HCT116 (cell line): ENCODE measurements at regions not wholly inside any gene's neighbourhood (a gene's known extent, or its start where the extent isn't known, plus 50 kb on each side); places are given as distances from the start of the nearest gene placed in this dataset.

Source experiments
- ATAC-seq: fragments of 200-7000 bp; cut with Tn5 transposase; 2 replicates; pipeline ENCODE4 v1.9.1; 2020; ENCODE audit warnings: mild to moderate bottlenecking, moderate library complexity
- BruUV-seq: library from RNA; stranded (reverse); fragments of 400-500 nt; replicated peaks from 2 replicates; lab custom pipeline; 2021; lab: Mats Ljungman, UMichigan
- CTCF ChIA-PET: fragments of 300-600 bp; sonication (Branson Sonifier 250); formaldehyde crosslinking; loops from one replicate; lab custom pipeline; 2021; ENCODE audit warnings: antibody characterized with exemption; lab: Charles Lee
- POLR2A ChIA-PET: fragments of 300-600, 350-600 bp; sonication (Branson Sonifier 250); formaldehyde crosslinking; loops from one replicate; lab custom pipeline; 2021; ENCODE audit warnings: antibody characterized with exemption; lab: Charles Lee
- RAD21 ChIA-PET, 2 experiments: fragments of 300-600 bp; sonication (Branson Sonifier 250); formaldehyde crosslinking; loops; one replicate each; lab custom pipeline; 2023; ENCODE audit warnings: low total read pairs in 2 of 2; ENCODE audit not compliant: uncharacterized antibody in 2 of 2, unreplicated experiment in 2 of 2, low non-redundant PET in 1 of 2; lab: Charles Lee
- DNase-seq: peaks from one replicate; pipeline ENCODE4 v3.0.0-alpha.2; 2010; ENCODE audit warnings: low read depth, low spot score
- H2AFZ ChIP-seq: fragments of 200-600 bp; shearing (Covaris generic), sonication (generic); 2 replicates; pipeline ENCODE4 v1.6.1; 2017; ENCODE audit warnings: low read depth, mixed run types, mixed read lengths, antibody characterized with exemption, low read length; ENCODE audit not compliant: poor library complexity, severe bottlenecking
- H3K27ac ChIP-seq: 2 replicates; pipeline ENCODE4 v1.5.1; 2012; ENCODE audit warnings: low read depth, low read length
- H3K27me3 ChIP-seq: fragments of 200-600 bp; sonication (generic); 2 replicates; pipeline ENCODE4 v1.6.1; 2016; ENCODE audit warnings: mixed run types, low read length, mixed read lengths; ENCODE audit not compliant: insufficient read depth
- H3K36me3 ChIP-seq, 2 experiments: fragments of 200-500 bp in 1 of 2; fragments of 200-600 bp in 1 of 2; sonication (Bioruptor generic) in 1 of 2; sonication (generic) in 1 of 2; 2 replicates each; pipeline versions ENCODE4 v1.5.1 to v1.6.1; 2014 to 2016; ENCODE audit warnings: low read length in 2 of 2, inconsistent platforms in 1 of 2, mixed read lengths in 1 of 2, mixed run types in 1 of 2; ENCODE audit not compliant: insufficient read depth in 2 of 2, control insufficient read depth in 1 of 2
- H3K4me1 ChIP-seq, 2 experiments: fragments of 200-600 bp in 1 of 2; sonication (generic) in 1 of 2; 2 replicates each; pipeline versions ENCODE4 v1.5.1 to v1.6.1; 2012 to 2017; ENCODE audit warnings: low read length in 2 of 2, inconsistent platforms in 1 of 2, mild to moderate bottlenecking in 1 of 2, mixed read lengths in 1 of 2, mixed run types in 1 of 2, moderate library complexity in 1 of 2; ENCODE audit not compliant: insufficient read depth in 2 of 2, control insufficient read depth in 1 of 2
- H3K4me2 ChIP-seq: fragments of 200-600 bp; sonication (generic); 2 replicates; pipeline ENCODE4 v1.6.1; 2017; ENCODE audit warnings: mixed run types, low read length, mixed read lengths
- H3K4me3 ChIP-seq, 2 experiments: fragments of 200-600 bp in 1 of 2; sonication (generic) in 1 of 2; replicated peaks in 1 of 2; 2 replicates each; pipeline ENCODE4 v1.5.1; 2011 to 2016; ENCODE audit warnings: low read length in 2 of 2, control low read depth in 1 of 2, low read depth in 1 of 2, mild to moderate bottlenecking in 1 of 2, mixed read lengths in 1 of 2, mixed run types in 1 of 2
- H3K79me2 ChIP-seq: fragments of 200-600 bp; sonication (generic); 2 replicates; pipeline ENCODE4 v1.6.1; 2017; ENCODE audit warnings: mild to moderate bottlenecking, mixed run types, low read length, moderate library complexity, mixed read lengths; ENCODE audit not compliant: insufficient read depth
- H3K9ac ChIP-seq: fragments of 200-600 bp; sonication (generic); 2 replicates; pipeline ENCODE4 v1.6.1; 2016; ENCODE audit warnings: low read length, mixed read lengths
- H3K9me2 ChIP-seq: fragments of 200-600 bp; sonication (generic), shearing (Covaris generic); 2 replicates; pipeline ENCODE4 v1.6.1; 2017; ENCODE audit warnings: mixed run types, mild to moderate bottlenecking, moderate library complexity; ENCODE audit not compliant: insufficient read depth
- H3K9me3 ChIP-seq, 2 experiments: fragments of 200-500 bp in 1 of 2; fragments of 200-600 bp in 1 of 2; sonication (Bioruptor generic) in 1 of 2; sonication (generic) in 1 of 2; 2 replicates each; pipeline ENCODE4 v1.6.1; 2014 to 2017; ENCODE audit warnings: low read length in 2 of 2, mixed read lengths in 2 of 2, inconsistent platforms in 1 of 2, low read depth in 1 of 2, mild to moderate bottlenecking in 1 of 2, mixed run types in 1 of 2, moderate library complexity in 1 of 2; ENCODE audit not compliant: control insufficient read depth in 1 of 2, insufficient read depth in 1 of 2
- H4K20me1 ChIP-seq: fragments of 200-600 bp; sonication (generic), shearing (Covaris generic); 2 replicates; pipeline ENCODE4 v1.6.1; 2017; ENCODE audit warnings: mixed run types, mild to moderate bottlenecking, moderate library complexity; ENCODE audit not compliant: insufficient read depth
- CEBPB ChIP-seq: IDR thresholded peaks from 2 replicates; pipeline ENCODE4 v1.6.1; 2012; ENCODE audit warnings: low read depth
- FOSL1 ChIP-seq: IDR thresholded peaks from 2 replicates; pipeline ENCODE4 v1.6.1; 2012; ENCODE audit warnings: low read depth
- SIN3A ChIP-seq: IDR thresholded peaks from 2 replicates; pipeline ENCODE4 v1.6.1; 2012; ENCODE audit warnings: low read depth
- intact Hi-C: fragments of 100-400 bp; cut with micrococcal nuclease; formaldehyde crosslinking; loops from 2 replicates; pipeline ENCODE4 v1.10.0; 2022
- TF ChIP-seq, protein P1 (sequence below), 3 experiments: fragments of 200-600 bp in 1 of 3; sonication (generic) in 1 of 3; IDR thresholded peaks in 2 of 3; conservative IDR thresholded peaks in 1 of 3; 2 replicates each; pipeline ENCODE4 v1.5.1; 2012 to 2017; ENCODE audit warnings: low read depth in 2 of 3, low read length in 2 of 3, antibody characterized with exemption in 1 of 3, borderline replicate concordance in 1 of 3, control low read depth in 1 of 3, mild to moderate bottlenecking in 1 of 3, mixed read lengths in 1 of 3, mixed run types in 1 of 3, moderate library complexity in 1 of 3; ENCODE audit not compliant: insufficient read depth in 1 of 3
- TF ChIP-seq, protein P2 (sequence below): IDR thresholded peaks from 2 replicates; pipeline ENCODE4 v1.6.1; 2011; ENCODE audit warnings: mild to moderate bottlenecking, low read length, moderate library complexity; ENCODE audit not compliant: insufficient replicate concordance; ENCODE audit errors: extremely low read depth

DNA sequence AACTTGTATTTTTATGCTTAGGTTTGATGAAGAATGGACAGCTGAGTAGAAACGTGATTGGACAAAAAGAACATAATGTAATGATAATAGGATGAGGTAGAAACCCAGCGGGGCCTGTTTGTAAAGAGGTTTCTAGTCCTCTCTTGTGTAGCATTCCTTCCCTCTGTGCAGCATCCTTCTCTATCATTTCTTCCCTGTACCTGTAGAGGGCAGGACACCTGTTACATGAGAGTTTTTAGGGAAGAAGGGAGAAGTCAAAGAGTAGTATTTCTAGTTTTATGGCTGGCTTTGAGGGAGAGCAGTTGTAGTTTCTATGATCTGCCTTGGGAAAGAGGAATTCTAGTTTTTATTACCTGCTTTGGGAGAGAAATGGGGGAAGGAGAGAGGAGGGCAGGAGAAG, 162.1 kb upstream of the FST start:
- H3K4me3 ChIP-seq, result no peak overlapping the region
- TF ChIP-seq, protein P1, sequence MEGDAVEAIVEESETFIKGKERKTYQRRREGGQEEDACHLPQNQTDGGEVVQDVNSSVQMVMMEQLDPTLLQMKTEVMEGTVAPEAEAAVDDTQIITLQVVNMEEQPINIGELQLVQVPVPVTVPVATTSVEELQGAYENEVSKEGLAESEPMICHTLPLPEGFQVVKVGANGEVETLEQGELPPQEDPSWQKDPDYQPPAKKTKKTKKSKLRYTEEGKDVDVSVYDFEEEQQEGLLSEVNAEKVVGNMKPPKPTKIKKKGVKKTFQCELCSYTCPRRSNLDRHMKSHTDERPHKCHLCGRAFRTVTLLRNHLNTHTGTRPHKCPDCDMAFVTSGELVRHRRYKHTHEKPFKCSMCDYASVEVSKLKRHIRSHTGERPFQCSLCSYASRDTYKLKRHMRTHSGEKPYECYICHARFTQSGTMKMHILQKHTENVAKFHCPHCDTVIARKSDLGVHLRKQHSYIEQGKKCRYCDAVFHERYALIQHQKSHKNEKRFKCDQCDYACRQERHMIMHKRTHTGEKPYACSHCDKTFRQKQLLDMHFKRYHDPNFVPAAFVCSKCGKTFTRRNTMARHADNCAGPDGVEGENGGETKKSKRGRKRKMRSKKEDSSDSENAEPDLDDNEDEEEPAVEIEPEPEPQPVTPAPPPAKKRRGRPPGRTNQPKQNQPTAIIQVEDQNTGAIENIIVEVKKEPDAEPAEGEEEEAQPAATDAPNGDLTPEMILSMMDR (IDR thresholded peaks at IDR 0.05 in 2 of 3, conservative IDR thresholded peaks at IDR 0.05 in 1 of 3; ENCODE audit: borderline replicate concordance in 1 of 3, insufficient read depth in 1 of 3, low read depth in 2 of 3, low read length in 2 of 3), result peak; percentile 15 to 56 (median 47); a peak in 5 of 6 replicates
- TF ChIP-seq, protein P2, sequence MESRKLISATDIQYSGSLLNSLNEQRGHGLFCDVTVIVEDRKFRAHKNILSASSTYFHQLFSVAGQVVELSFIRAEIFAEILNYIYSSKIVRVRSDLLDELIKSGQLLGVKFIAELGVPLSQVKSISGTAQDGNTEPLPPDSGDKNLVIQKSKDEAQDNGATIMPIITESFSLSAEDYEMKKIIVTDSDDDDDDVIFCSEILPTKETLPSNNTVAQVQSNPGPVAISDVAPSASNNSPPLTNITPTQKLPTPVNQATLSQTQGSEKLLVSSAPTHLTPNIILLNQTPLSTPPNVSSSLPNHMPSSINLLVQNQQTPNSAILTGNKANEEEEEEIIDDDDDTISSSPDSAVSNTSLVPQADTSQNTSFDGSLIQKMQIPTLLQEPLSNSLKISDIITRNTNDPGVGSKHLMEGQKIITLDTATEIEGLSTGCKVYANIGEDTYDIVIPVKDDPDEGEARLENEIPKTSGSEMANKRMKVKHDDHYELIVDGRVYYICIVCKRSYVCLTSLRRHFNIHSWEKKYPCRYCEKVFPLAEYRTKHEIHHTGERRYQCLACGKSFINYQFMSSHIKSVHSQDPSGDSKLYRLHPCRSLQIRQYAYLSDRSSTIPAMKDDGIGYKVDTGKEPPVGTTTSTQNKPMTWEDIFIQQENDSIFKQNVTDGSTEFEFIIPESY, result no peak
- TF ChIP-seq SIN3A, result no peak
- no peak for TF ChIP-seq CEBPB
- TF ChIP-seq, all 23 proteins: peak for 1
- Histone ChIP-seq H3K9me2 (no peaks in the 10 kb centered on the region), H3K9ac (no peak overlapping the region), H4K20me1 (no peaks in the 10 kb centered on the region), H3K36me3 (no peaks in the 10 kb centered on the region), H3K27me3 (no peaks in the 10 kb centered on the region), H3K27ac (no peak overlapping the region), H3K4me2 (no peak overlapping the region), H2AFZ (no peak overlapping the region), H3K9me3 (peaks cover 0 to 9% of the 10 kb centered on the region in 2 experiments; a peak in 2 of 4 replicates), H3K4me1 (no peaks in the 10 kb centered on the region), H3K79me2 (no peaks in the 10 kb centered on the region)
- ChIA-PET POLR2A (no interaction called here), RAD21 (no interaction called here), CTCF (no interaction called here)
- DNase-seq, result no peak
- intact Hi-C loops, result no loop called here
- no TSS peak for BruUV-seq
- ATAC-seq, result 0 out of 2 replicates have a peak, but pooled peaks have one; percentile 53

DNA sequence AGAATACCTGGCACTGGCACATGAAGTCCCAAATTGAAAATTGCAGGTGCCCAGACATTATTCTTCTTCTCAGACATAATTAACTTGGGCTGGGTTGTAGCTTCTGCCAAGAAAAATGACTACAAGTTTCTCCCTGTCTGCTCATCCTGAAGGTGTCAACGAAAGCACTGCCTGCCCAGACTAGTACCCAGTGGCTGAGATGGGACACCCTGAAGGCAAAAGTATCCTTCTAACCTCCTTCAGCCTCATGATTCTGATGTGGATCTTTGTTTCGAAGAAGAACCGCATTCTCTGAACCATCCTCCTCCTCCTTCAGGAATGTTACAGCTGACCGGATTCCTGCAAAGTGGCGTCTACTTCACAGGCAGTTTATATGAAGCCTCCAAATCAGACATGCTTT, 161.1 kb upstream of the FST start:
- no TSS peak for BruUV-seq
- no peaks in the 10 kb centered on the region for H3K4me1 ChIP-seq
- TF ChIP-seq, protein P1 (IDR thresholded peaks at IDR 0.05 in 2 of 3, conservative IDR thresholded peaks at IDR 0.05 in 1 of 3; ENCODE audit: borderline replicate concordance in 1 of 3, insufficient read depth in 1 of 3, low read depth in 2 of 3, low read length in 2 of 3), result no peak
- no peak for TF ChIP-seq FOSL1
- TF ChIP-seq, protein P2, result no peak
- TF ChIP-seq, all 23 proteins: peak for 0
- ATAC-seq (no peak), DNase-seq (no peak)
- H2AFZ ChIP-seq, result no peak overlapping the region
- POLR2A ChIA-PET, result no interaction called here
- H3K36me3 ChIP-seq, result no peaks in the 10 kb centered on the region
- H3K27ac ChIP-seq, result no peak overlapping the region
- CTCF ChIA-PET, result no interaction called here
- H3K9me3 ChIP-seq, result peaks cover 0 to 9% of the 10 kb centered on the region in 2 experiments; a peak in 2 of 4 replicates
- H3K9me2 ChIP-seq, result no peaks in the 10 kb centered on the region
- H3K4me3 ChIP-seq, result no peak overlapping the region
- no peak overlapping the region for H3K4me2 ChIP-seq
- intact Hi-C loops, result no loop called here
- no peaks in the 10 kb centered on the region for H3K27me3 ChIP-seq
- no peaks in the 10 kb centered on the region for H3K79me2 ChIP-seq
- RAD21 ChIA-PET, result no interaction called here
- no peak overlapping the region for H3K9ac ChIP-seq
- H4K20me1 ChIP-seq, result no peaks in the 10 kb centered on the region
